ENCODE measurements at regions not wholly inside any gene's neighbourhood (a gene's known extent, or its start where the extent isn't known, plus 50 kb on each side); places are given as distances from the start of the nearest gene placed in this dataset.

- no peak for DNase-seq
These were observed 256.8 kb upstream of the IGF1R start for GRCh38 chr15:98391568-98391967.

- no peak for DNase-seq
These were observed 254.9 kb upstream of the IGF1R start for GRCh38 chr15:98393471-98393870.

GRCh38 chr15:98394546-98394945, 253.8 kb upstream of the IGF1R start:
- DNase-seq: no peak

GRCh38 chr15:98395974-98396610, 252.2 kb upstream of the IGF1R start:
- DNase-seq: no peak

GRCh38 chr15:98397419-98397818, 250.9 kb upstream of the IGF1R start:
- DNase-seq: no peak

- no peak for DNase-seq
These were observed 250.3 kb upstream of the IGF1R start for GRCh38 chr15:98398056-98398455.

- no peak for DNase-seq
These were observed 249.5 kb upstream of the IGF1R start for GRCh38 chr15:98398886-98399285.

GRCh38 chr15:98400120-98400519, 248.2 kb upstream of the IGF1R start:
- no peak for DNase-seq

GRCh38 chr15:98401029-98401428, 247.3 kb upstream of the IGF1R start:
- DNase-seq: no peak

- DNase-seq: no peak
These were observed 245.9 kb upstream of the IGF1R start for GRCh38 chr15:98402486-98402885.

- no peak for DNase-seq
These were observed 245.2 kb upstream of the IGF1R start for GRCh38 chr15:98403169-98403568.

GRCh38 chr15:98403569-98403968, 244.8 kb upstream of the IGF1R start:
- DNase-seq: no peak

- no peak for DNase-seq
These were observed 243.3 kb upstream of the IGF1R start for GRCh38 chr15:98405013-98405412.

- DNase-seq: no peak
These were observed 240.1 kb upstream of the IGF1R start for GRCh38 chr15:98408231-98408630.

- no peak for DNase-seq
These were observed 238.0 kb upstream of the IGF1R start for GRCh38 chr15:98410328-98410727.

- DNase-seq: no peak
These were observed 235.5 kb upstream of the IGF1R start for GRCh38 chr15:98412852-98413251.

- no peak for DNase-seq
These were observed 234.3 kb upstream of the IGF1R start for GRCh38 chr15:98413933-98414546.

- no peak for DNase-seq
These were observed 232.0 kb upstream of the IGF1R start for GRCh38 chr15:98416222-98416855.

GRCh38 chr15:98417346-98417745, 231.0 kb upstream of the IGF1R start:
- DNase-seq: no peak

- DNase-seq: no peak
These were observed 230.2 kb upstream of the IGF1R start for GRCh38 chr15:98418122-98418521.

- DNase-seq: no peak
These were observed 229.1 kb upstream of the IGF1R start for GRCh38 chr15:98419173-98419780.

- DNase-seq: no peak
These were observed 227.5 kb upstream of the IGF1R start for GRCh38 chr15:98420837-98421236.

- DNase-seq: peak; percentile 39
These were observed 226.8 kb upstream of the IGF1R start for GRCh38 chr15:98421419-98422129.

GRCh38 chr15:98422130-98422478, 226.2 kb upstream of the IGF1R start:
- no peak for DNase-seq

All from fibroblast of skin of right quadriceps (primary cell).